GM20431 (cell line): ENCODE measurements at regions not wholly inside any gene's neighbourhood (a gene's known extent, or its start where the extent isn't known, plus 50 kb on each side); places are given as distances from the start of the nearest gene placed in this dataset.

ENCODE experiments used
- in situ Hi-C: fragments of 300-500 bp; cut with MseI, MboI; formaldehyde crosslinking; loops from one replicate; pipeline ENCODE4 v1.15.0; 2020; ENCODE audit warnings: low sequenced_read_pairs; ENCODE audit not compliant: unreplicated experiment

GRCh38 chr9:73609381-73609780 lies 457.7 kb downstream of the ANXA1 start:
- in situ Hi-C loops = no loop called here

GRCh38 chr9:73611032-73611431 lies 459.4 kb downstream of the ANXA1 start:
- in situ Hi-C loops = no loop called here

- in situ Hi-C loops = no loop called here
These were observed 461.5 kb downstream of the ANXA1 start for GRCh38 chr9:73613092-73613701.

- in situ Hi-C loops = no loop called here
These were observed 463.9 kb downstream of the ANXA1 start for GRCh38 chr9:73615557-73615956.

GRCh38 chr9:73617586-73617985 lies 465.9 kb downstream of the ANXA1 start:
- in situ Hi-C loops = no loop called here

- in situ Hi-C loops = no loop called here
These were observed 489.3 kb downstream of the ANXA1 start for GRCh38 chr9:73640971-73641370.

- in situ Hi-C loops = no loop called here
These were observed 491.8 kb downstream of the ANXA1 start for GRCh38 chr9:73643379-73644013.

GRCh38 chr9:73647560-73647959 lies 495.9 kb downstream of the ANXA1 start:
- in situ Hi-C loops = no loop called here

GRCh38 chr9:73649552-73649951 lies 497.9 kb downstream of the ANXA1 start:
- in situ Hi-C loops = no loop called here

GRCh38 chr9:73655363-73655762 lies 503.7 kb downstream of the ANXA1 start:
- in situ Hi-C loops = loop anchor here (25.0 kb wide), 1 partner anchor 107 kb away; no protein-coding TSS in a partner anchor

- in situ Hi-C loops = loop anchor here (25.0 kb wide), 1 partner anchor 106 kb away; no protein-coding TSS in a partner anchor
These were observed 504.2 kb downstream of the ANXA1 start for GRCh38 chr9:73655831-73656230.

GRCh38 chr9:73665253-73665652 lies 513.6 kb downstream of the ANXA1 start:
- in situ Hi-C loops = loop anchor here (25.0 kb wide), 1 partner anchor 97 kb away; no protein-coding TSS in a partner anchor

- in situ Hi-C loops = loop anchor here (25.0 kb wide), 1 partner anchor 95 kb away; no protein-coding TSS in a partner anchor
These were observed 516.1 kb downstream of the ANXA1 start for GRCh38 chr9:73667749-73668148.

- in situ Hi-C loops = loop anchor here (10.0 to 25.0 kb wide), 2 partner anchors 704 to 881 kb away; no protein-coding TSS in a partner anchor
These were observed 529.2 kb downstream of the ANXA1 start for GRCh38 chr9:73680831-73681230.

GRCh38 chr9:73682789-73683188 lies 531.1 kb downstream of the ANXA1 start:
- in situ Hi-C loops = loop anchor here (10.0 to 25.0 kb wide), 2 partner anchors 702 to 880 kb away; no protein-coding TSS in a partner anchor

- in situ Hi-C loops = loop anchor here (10.0 to 25.0 kb wide), 2 partner anchors 701 to 878 kb away; no protein-coding TSS in a partner anchor
These were observed 532.4 kb downstream of the ANXA1 start for GRCh38 chr9:73683862-73684591.

GRCh38 chr9:73684601-73685000 lies 532.9 kb downstream of the ANXA1 start:
- in situ Hi-C loops = loop anchor here (10.0 to 25.0 kb wide), 2 partner anchors 700 to 878 kb away; no protein-coding TSS in a partner anchor

- in situ Hi-C loops = loop anchor here (10.0 to 25.0 kb wide), 2 partner anchors 699 to 877 kb away; no protein-coding TSS in a partner anchor
These were observed 534.1 kb downstream of the ANXA1 start for GRCh38 chr9:73685786-73686185.

- in situ Hi-C loops = loop anchor here (10.0 to 25.0 kb wide), 2 partner anchors 696 to 873 kb away; no protein-coding TSS in a partner anchor
These were observed 537.6 kb downstream of the ANXA1 start for GRCh38 chr9:73689051-73689870.
